ENCODE measurements at regions not wholly inside any gene's neighbourhood (a gene's known extent, or its start where the extent isn't known, plus 50 kb on each side); places are given as distances from the start of the nearest gene placed in this dataset.
A peak's percentile ranks its signal among the peaks of the same experiment; 100 is the strongest.

DNA sequence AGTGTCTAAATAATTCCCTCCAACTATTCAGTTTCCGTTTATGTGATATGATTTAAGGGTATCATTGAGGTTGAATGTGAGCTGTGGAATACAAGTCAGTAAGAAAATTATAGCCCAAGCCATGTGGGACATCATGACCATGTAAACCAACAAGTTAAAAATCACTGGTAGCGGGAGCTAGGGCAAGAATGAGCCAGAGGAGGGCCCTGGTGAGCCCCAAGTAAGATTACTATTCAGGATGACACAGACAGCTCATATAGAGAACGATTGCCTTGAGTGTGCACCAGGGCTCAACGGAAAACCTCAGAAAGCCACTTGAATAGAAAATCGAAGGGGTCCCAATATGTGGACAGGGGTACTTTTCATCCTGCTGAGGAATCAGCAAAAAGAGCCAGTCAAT lies 87.8 kb upstream of the RBMS1 start:
- H3K27ac ChIP-seq: no peak overlapping the region
- H3K9me3 ChIP-seq: no peaks in the 10 kb centered on the region
- H3K4me1 ChIP-seq: peaks cover 0 to 5% (median 0%) of the 10 kb centered on the region in 4 donors
- H3K36me3 ChIP-seq: no peaks in the 10 kb centered on the region
- no peak for TF ChIP-seq POLR2A (IDR thresholded peaks at IDR 0.05)
- TF ChIP-seq, protein P1, sequence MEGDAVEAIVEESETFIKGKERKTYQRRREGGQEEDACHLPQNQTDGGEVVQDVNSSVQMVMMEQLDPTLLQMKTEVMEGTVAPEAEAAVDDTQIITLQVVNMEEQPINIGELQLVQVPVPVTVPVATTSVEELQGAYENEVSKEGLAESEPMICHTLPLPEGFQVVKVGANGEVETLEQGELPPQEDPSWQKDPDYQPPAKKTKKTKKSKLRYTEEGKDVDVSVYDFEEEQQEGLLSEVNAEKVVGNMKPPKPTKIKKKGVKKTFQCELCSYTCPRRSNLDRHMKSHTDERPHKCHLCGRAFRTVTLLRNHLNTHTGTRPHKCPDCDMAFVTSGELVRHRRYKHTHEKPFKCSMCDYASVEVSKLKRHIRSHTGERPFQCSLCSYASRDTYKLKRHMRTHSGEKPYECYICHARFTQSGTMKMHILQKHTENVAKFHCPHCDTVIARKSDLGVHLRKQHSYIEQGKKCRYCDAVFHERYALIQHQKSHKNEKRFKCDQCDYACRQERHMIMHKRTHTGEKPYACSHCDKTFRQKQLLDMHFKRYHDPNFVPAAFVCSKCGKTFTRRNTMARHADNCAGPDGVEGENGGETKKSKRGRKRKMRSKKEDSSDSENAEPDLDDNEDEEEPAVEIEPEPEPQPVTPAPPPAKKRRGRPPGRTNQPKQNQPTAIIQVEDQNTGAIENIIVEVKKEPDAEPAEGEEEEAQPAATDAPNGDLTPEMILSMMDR (IDR thresholded peaks at IDR 0.05): no peak
- H3K27me3 ChIP-seq: no peaks in the 10 kb centered on the region
- DNase-seq: no peak
- H3K4me3 ChIP-seq: no peak overlapping the region

DNA sequence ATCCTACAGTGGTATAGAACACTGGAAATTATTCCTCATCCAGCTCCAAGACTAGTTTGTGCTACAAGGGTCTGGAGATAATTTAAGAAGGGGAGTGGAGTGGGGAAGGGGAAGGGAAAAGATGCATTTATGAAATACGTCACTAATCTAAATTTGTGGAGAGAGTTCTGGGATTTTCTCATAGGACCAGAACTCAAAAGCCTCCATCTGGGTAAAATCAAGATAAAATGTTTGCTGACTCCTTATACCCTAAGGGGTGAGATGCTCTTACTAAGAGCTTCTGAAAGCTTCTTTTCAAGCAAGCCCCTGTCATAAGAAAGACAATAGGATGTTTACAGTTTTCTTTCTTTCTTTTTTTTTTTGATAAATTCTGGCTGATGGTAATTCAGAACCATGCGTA lies 88.5 kb upstream of the RBMS1 start:
- Histone ChIP-seq H3K27me3 (no peaks in the 10 kb centered on the region), H3K27ac (no peak overlapping the region), H3K4me3 (no peak overlapping the region), H3K4me1 (peaks cover 0 to 5% (median 0%) of the 10 kb centered on the region in 4 donors), H3K36me3 (no peaks in the 10 kb centered on the region), H3K9me3 (no peaks in the 10 kb centered on the region)
- DNase-seq: no peak
- TF ChIP-seq, protein P1 (IDR thresholded peaks at IDR 0.05): no peak
- TF ChIP-seq POLR2A (IDR thresholded peaks at IDR 0.05): no peak

DNA sequence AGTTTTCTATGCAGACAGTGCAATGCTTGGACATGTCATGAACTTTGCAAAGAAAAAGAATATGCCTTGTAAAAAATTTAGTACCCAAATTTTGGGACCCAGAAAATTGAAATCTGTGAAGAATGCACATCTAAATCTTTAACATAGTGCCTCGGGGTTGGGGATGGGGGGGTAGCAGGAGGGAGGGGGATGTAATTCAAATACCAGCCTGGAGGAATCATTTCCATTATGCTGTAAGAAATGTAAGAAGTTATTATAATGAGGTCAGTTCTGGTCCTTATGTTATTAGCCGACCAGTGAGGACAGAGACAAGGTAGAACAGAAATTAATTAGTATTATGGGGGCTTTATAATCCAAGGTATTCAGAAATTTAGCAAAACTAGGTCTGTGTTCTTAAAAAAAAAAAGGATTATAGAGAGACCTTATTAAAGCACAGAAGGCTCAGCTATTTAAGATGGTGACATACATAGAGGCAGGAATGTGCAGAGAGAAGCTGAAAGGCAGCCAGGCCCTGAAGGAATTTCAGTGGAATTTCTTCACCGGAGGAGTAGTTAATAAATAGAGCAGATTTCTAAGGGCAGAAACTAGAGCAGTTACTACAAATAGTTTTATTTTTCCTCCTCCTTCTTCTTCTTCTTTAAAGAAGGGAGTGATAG lies 89.0 kb upstream of the RBMS1 start:
- no peak for DNase-seq
- no peak for TF ChIP-seq POLR2A (IDR thresholded peaks at IDR 0.05)
- TF ChIP-seq, protein P1 (IDR thresholded peaks at IDR 0.05): no peak
- Histone ChIP-seq H3K36me3 (no peaks in the 10 kb centered on the region), H3K27ac (peak overlapping the region in 1 of 4 donors; percentile 58), H3K4me3 (no peak overlapping the region), H3K4me1 (peaks cover 0 to 5% (median 0%) of the 10 kb centered on the region in 4 donors), H3K9me3 (no peaks in the 10 kb centered on the region), H3K27me3 (no peaks in the 10 kb centered on the region)

DNA sequence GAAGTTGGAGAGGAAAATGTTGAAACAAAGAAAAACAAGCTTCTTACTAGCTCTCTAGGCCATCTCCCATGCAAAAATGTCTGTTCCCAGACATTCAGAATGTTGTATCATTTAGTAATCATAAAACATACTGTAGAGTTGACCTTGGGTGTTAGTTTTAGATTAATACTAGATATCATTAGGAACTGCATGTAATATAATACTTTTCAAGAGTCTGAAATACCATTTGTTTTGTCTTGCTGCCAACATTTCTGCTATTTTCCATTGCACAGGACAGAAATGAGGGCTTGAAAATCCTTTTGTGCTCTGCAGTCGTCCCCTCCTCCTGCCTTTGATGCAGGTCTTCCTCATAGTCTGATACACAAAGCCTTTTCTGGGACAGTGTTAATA lies 89.5 kb upstream of the RBMS1 start:
- Histone ChIP-seq H3K9me3 (no peaks in the 10 kb centered on the region), H3K27me3 (no peaks in the 10 kb centered on the region), H3K4me3 (no peak overlapping the region), H3K4me1 (peaks cover 0 to 5% (median 0%) of the 10 kb centered on the region in 4 donors), H3K27ac (peak overlapping the region in 1 of 4 donors; percentile 58), H3K36me3 (no peaks in the 10 kb centered on the region)
- TF ChIP-seq, protein P1 (IDR thresholded peaks at IDR 0.05): no peak
- no peak for TF ChIP-seq POLR2A (IDR thresholded peaks at IDR 0.05)
- no peak for DNase-seq

DNA sequence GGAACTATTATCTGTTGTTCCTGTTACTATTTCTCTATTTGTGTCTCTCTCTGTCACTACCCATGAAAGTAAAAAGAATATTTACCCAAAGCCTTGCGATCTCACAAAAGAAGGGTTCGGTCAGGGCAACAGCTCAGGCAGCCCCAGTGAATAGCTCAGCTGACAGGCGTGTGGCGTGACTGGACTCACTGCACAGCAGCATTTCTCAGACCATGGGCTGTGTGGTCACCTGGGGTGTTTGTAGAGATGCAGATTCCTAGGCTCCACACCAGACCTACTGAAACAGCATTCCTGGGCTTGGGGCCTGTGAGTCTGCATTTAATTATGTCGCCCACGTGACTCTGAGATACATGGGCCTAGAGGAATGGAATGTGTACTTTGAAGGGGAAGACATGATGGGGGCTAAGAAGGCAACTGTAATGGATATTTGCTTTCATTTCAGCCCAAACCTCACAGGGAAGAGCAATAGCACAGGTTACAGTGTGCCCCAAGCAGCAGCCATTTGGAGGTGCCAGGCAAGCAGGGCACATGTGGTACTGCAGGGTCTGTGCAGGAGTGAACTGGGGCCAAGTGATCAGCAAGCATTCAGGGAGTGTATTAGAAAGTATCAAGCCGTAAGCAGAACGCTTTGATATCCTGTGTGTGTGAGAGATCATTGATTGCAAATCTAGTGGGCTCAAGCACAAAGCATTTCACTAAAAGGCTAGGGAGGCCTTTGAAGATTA lies 90.4 kb upstream of the RBMS1 start:
- DNase-seq: no peak
- Histone ChIP-seq H3K4me3 (no peak overlapping the region), H3K27ac (peak overlapping the region in 1 of 4 donors; percentile 58), H3K36me3 (no peaks in the 10 kb centered on the region), H3K9me3 (no peaks in the 10 kb centered on the region), H3K27me3 (no peaks in the 10 kb centered on the region), H3K4me1 (peaks cover 0 to 5% (median 0%) of the 10 kb centered on the region in 4 donors)
- TF ChIP-seq POLR2A (IDR thresholded peaks at IDR 0.05): no peak
- TF ChIP-seq, protein P1 (IDR thresholded peaks at IDR 0.05): no peak

Data from Peyer's patch (tissue), 4 donors.